ENCODE measurements at regions not wholly inside any gene's neighbourhood (a gene's known extent, or its start where the extent isn't known, plus 50 kb on each side); places are given as distances from the start of the nearest gene placed in this dataset.

DNA sequence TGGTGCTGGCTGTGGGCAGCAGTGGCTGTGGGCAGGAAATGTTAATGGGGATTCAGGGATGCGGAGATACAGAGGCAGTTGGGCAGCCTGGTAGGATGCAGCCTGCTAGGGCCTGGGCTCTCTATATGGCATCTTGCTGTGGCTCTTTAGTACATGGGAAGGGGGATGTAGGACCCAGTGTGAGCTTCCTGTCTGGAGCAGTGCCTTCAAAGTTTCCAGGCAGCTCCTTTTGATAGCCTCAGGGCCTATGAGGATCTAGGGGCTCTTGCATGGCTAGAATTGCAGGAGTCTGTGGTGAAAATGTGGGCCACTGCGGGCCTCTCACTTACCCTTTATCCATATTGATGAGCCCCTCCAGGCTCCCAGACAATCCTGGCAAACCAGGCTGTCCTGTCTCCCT is 213.2 kb upstream of the SNX19 start:
- TF ChIP-seq EZH2 (IDR thresholded peaks at IDR 0.05) (no peak), POLR2AphosphoS5 (IDR thresholded peaks at IDR 0.05; ENCODE audit: borderline replicate concordance, low read depth, low read length) (no peak)
